ENCODE measurements at regions not wholly inside any gene's neighbourhood (a gene's known extent, or its start where the extent isn't known, plus 50 kb on each side); places are given as distances from the start of the nearest gene placed in this dataset.

DNA sequence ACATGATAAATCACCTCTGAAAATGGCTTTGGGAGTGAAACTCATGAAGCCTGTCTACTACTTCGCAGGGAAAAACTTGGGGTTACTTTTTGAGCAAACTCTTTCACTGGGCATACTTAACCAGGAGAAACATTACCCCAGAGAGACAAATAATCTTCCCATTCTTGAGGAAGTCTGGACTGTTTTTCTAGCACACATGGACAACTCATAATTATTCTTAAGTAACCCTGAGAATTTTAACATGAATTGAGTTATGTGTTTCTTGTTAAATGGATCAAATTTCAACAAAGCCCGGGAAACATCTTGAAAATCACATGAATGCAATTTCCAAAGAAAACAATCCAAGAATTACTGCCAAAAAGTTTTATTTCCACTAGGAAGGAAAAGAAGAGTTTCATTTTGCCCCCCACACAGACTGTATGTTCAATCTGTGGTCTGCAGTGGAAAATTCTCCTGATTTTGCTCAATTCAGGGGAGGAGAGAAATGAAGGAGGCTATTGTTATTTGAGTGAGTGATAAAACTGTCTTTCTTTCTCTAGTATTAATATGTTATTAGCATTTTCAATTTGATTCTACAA lies 564.8 kb upstream of the CLINT1 start (continued):
- TF ChIP-seq, protein P1, sequence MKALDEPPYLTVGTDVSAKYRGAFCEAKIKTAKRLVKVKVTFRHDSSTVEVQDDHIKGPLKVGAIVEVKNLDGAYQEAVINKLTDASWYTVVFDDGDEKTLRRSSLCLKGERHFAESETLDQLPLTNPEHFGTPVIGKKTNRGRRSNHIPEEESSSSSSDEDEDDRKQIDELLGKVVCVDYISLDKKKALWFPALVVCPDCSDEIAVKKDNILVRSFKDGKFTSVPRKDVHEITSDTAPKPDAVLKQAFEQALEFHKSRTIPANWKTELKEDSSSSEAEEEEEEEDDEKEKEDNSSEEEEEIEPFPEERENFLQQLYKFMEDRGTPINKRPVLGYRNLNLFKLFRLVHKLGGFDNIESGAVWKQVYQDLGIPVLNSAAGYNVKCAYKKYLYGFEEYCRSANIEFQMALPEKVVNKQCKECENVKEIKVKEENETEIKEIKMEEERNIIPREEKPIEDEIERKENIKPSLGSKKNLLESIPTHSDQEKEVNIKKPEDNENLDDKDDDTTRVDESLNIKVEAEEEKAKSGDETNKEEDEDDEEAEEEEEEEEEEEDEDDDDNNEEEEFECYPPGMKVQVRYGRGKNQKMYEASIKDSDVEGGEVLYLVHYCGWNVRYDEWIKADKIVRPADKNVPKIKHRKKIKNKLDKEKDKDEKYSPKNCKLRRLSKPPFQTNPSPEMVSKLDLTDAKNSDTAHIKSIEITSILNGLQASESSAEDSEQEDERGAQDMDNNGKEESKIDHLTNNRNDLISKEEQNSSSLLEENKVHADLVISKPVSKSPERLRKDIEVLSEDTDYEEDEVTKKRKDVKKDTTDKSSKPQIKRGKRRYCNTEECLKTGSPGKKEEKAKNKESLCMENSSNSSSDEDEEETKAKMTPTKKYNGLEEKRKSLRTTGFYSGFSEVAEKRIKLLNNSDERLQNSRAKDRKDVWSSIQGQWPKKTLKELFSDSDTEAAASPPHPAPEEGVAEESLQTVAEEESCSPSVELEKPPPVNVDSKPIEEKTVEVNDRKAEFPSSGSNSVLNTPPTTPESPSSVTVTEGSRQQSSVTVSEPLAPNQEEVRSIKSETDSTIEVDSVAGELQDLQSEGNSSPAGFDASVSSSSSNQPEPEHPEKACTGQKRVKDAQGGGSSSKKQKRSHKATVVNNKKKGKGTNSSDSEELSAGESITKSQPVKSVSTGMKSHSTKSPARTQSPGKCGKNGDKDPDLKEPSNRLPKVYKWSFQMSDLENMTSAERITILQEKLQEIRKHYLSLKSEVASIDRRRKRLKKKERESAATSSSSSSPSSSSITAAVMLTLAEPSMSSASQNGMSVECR (CRISPR knock-in tag; IDR thresholded peaks at IDR 0.05; ENCODE audit: borderline replicate concordance): no peak
- TF ChIP-seq SMAD4 (CRISPR knock-in tag; IDR thresholded peaks at IDR 0.05): no peak
- TF ChIP-seq, protein P2, sequence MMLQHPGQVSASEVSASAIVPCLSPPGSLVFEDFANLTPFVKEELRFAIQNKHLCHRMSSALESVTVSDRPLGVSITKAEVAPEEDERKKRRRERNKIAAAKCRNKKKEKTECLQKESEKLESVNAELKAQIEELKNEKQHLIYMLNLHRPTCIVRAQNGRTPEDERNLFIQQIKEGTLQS (CRISPR knock-in tag; conservative IDR thresholded peaks at IDR 0.05): no peak
- no peak for TF ChIP-seq ZNF232 (CRISPR knock-in tag; IDR thresholded peaks at IDR 0.05)
- no peak for TF ChIP-seq CTCF (IDR thresholded peaks at IDR 0.05)
- TF ChIP-seq ZNF423 (CRISPR knock-in tag; IDR thresholded peaks at IDR 0.05): no peak
- no peak for TF ChIP-seq TEAD4 (CRISPR knock-in tag; IDR thresholded peaks at IDR 0.05)
- TF ChIP-seq SOX15 (CRISPR knock-in tag; IDR thresholded peaks at IDR 0.05): no peak
- TF ChIP-seq ESRRA (CRISPR knock-in tag; IDR thresholded peaks at IDR 0.05; ENCODE audit: borderline replicate concordance): no peak
- no peak for TF ChIP-seq ATF6 (CRISPR knock-in tag; IDR thresholded peaks at IDR 0.05)
- TF ChIP-seq GABPB1 (CRISPR knock-in tag; IDR thresholded peaks at IDR 0.05): no peak
- TF ChIP-seq ZNF396 (CRISPR knock-in tag; IDR thresholded peaks at IDR 0.05; ENCODE audit: borderline replicate concordance): no peak
- no peak for TF ChIP-seq ZNF416 (CRISPR knock-in tag; IDR thresholded peaks at IDR 0.05)

GRCh38 chr5:158422653-158423515 lies 563.9 kb upstream of the CLINT1 start:
- Mint-ChIP-seq H3K36me3 (no peaks in the 10 kb centered on the region), H3K4me1 (no peaks in the 10 kb centered on the region), H3K27me3 (ENCODE audit: low read depth) (no peaks in the 10 kb centered on the region), H3K27ac (no peak overlapping the region), H3K9me3 (peaks cover 16% of the 10 kb centered on the region), H3K4me3 (no peak overlapping the region)
- CTCF ChIA-PET: no interaction called here
- ATAC-seq (no peak), DNase-seq (ENCODE audit: low spot score) (no peak)
- POLR2A ChIA-PET: no interaction called here
- TF ChIP-seq IRF2 (CRISPR knock-in tag; IDR thresholded peaks at IDR 0.05; ENCODE audit: borderline replicate concordance, low read depth): no peak
- no peak for TF ChIP-seq SP1 (CRISPR knock-in tag; conservative IDR thresholded peaks at IDR 0.05)
- no peak for TF ChIP-seq JAZF1 (CRISPR knock-in tag; IDR thresholded peaks at IDR 0.05)
- TF ChIP-seq IRF1 (CRISPR knock-in tag; IDR thresholded peaks at IDR 0.05): no peak
- TF ChIP-seq GABPB1 (CRISPR knock-in tag; IDR thresholded peaks at IDR 0.05): no peak
- TF ChIP-seq ZNF121 (CRISPR knock-in tag; IDR thresholded peaks at IDR 0.05): no peak
- no peak for TF ChIP-seq TEAD1 (CRISPR knock-in tag; IDR thresholded peaks at IDR 0.05)
- TF ChIP-seq, protein P3, sequence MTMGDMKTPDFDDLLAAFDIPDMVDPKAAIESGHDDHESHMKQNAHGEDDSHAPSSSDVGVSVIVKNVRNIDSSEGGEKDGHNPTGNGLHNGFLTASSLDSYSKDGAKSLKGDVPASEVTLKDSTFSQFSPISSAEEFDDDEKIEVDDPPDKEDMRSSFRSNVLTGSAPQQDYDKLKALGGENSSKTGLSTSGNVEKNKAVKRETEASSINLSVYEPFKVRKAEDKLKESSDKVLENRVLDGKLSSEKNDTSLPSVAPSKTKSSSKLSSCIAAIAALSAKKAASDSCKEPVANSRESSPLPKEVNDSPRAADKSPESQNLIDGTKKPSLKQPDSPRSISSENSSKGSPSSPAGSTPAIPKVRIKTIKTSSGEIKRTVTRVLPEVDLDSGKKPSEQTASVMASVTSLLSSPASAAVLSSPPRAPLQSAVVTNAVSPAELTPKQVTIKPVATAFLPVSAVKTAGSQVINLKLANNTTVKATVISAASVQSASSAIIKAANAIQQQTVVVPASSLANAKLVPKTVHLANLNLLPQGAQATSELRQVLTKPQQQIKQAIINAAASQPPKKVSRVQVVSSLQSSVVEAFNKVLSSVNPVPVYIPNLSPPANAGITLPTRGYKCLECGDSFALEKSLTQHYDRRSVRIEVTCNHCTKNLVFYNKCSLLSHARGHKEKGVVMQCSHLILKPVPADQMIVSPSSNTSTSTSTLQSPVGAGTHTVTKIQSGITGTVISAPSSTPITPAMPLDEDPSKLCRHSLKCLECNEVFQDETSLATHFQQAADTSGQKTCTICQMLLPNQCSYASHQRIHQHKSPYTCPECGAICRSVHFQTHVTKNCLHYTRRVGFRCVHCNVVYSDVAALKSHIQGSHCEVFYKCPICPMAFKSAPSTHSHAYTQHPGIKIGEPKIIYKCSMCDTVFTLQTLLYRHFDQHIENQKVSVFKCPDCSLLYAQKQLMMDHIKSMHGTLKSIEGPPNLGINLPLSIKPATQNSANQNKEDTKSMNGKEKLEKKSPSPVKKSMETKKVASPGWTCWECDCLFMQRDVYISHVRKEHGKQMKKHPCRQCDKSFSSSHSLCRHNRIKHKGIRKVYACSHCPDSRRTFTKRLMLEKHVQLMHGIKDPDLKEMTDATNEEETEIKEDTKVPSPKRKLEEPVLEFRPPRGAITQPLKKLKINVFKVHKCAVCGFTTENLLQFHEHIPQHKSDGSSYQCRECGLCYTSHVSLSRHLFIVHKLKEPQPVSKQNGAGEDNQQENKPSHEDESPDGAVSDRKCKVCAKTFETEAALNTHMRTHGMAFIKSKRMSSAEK (CRISPR knock-in tag; IDR thresholded peaks at IDR 0.05; ENCODE audit: borderline replicate concordance): no peak
- no peak for TF ChIP-seq SMAD3 (CRISPR knock-in tag; IDR thresholded peaks at IDR 0.05; ENCODE audit: borderline replicate concordance)
- no peak for TF ChIP-seq ZNF138 (CRISPR knock-in tag; conservative IDR thresholded peaks at IDR 0.05)

Data from WTC11 (cell line).